Panc1 (cell line): ENCODE measurements at regions not wholly inside any gene's neighbourhood (a gene's known extent, or its start where the extent isn't known, plus 50 kb on each side); places are given as distances from the start of the nearest gene placed in this dataset.
A peak's percentile ranks its signal among the peaks of the same experiment; 100 is the strongest.

Experiments
- CTCF ChIP-seq: fragments of 450-650 bp; IDR thresholded peaks from 2 replicates; pipeline ENCODE4 v1.5.1; 2017; ENCODE audit warnings: mild to moderate bottlenecking
- POLR2AphosphoS5 ChIP-seq: IDR thresholded peaks from 2 replicates; pipeline ENCODE4 v1.6.1; 2012; ENCODE audit warnings: mild to moderate bottlenecking, low read depth, low read length, moderate library complexity
- REST ChIP-seq, 2 experiments: IDR thresholded peaks; 2 replicates each; pipeline ENCODE4 v1.6.1; 2011 to 2012; ENCODE audit warnings: low read depth in 2 of 2, control low read depth in 1 of 2, low read length in 1 of 2, mild to moderate bottlenecking in 1 of 2, moderate library complexity in 1 of 2; ENCODE audit not compliant: insufficient read depth in 1 of 2
- SIN3A ChIP-seq: IDR thresholded peaks from 2 replicates; pipeline ENCODE4 v1.6.1; 2012; ENCODE audit warnings: low read depth, mild to moderate bottlenecking, low read length, moderate library complexity, borderline replicate concordance; ENCODE audit not compliant: insufficient read depth
- TCF7L2 ChIP-seq: IDR thresholded peaks from 2 replicates; pipeline ENCODE4 v1.6.1; 2011; ENCODE audit warnings: mild to moderate bottlenecking, low read depth, low read length, inconsistent platforms

GRCh38 chr2:195270466-195271039 is 386.5 kb upstream of the SLC39A10 start:
- no peak for TF ChIP-seq CTCF
- no peak for TF ChIP-seq SIN3A
- TF ChIP-seq POLR2AphosphoS5, result no peak
- TF ChIP-seq REST (IDR thresholded peaks at IDR 0.05; ENCODE audit: insufficient read depth in 1 of 2, low read depth in 2 of 2, low read length in 1 of 2), result no peak
- 0 out of 2 replicates have a peak, but pooled peaks have one; percentile 47 for TF ChIP-seq TCF7L2
